NB4 (cell line): ENCODE measurements at regions not wholly inside any gene's neighbourhood (a gene's known extent, or its start where the extent isn't known, plus 50 kb on each side); places are given as distances from the start of the nearest gene placed in this dataset.

ENCODE experiments used
- POLR2A ChIP-seq: IDR thresholded peaks from 2 replicates; pipeline ENCODE4 v1.6.1; 2011; ENCODE audit warnings: mild to moderate bottlenecking; ENCODE audit not compliant: insufficient read length; ENCODE audit errors: extremely low read depth
- TF ChIP-seq, protein P1 (sequence below): IDR thresholded peaks from one replicate; pipeline ENCODE4 v1.5.1; 2012; ENCODE audit warnings: low read depth, low read length

DNA sequence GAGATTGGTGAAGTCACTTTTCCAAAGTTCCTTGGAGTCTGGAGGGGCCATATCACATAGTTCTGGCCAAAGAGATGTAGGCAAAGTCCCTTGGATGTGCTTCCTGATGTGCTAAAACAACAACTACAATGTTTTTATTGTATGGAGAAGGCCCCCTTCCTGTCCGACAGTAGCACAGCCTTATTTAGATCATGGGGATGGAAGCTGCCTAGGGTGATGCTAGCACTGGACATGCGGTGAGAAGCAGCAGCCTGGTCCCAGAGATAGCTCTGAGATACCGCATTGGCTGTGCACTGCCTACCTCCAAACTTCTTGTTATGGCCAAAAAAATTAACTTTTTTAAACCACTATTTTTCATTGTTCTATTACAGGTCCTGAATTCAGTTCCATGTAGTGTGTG, 137.6 kb downstream of the AQP9 start:
- no peak for TF ChIP-seq POLR2A
- TF ChIP-seq, protein P1, sequence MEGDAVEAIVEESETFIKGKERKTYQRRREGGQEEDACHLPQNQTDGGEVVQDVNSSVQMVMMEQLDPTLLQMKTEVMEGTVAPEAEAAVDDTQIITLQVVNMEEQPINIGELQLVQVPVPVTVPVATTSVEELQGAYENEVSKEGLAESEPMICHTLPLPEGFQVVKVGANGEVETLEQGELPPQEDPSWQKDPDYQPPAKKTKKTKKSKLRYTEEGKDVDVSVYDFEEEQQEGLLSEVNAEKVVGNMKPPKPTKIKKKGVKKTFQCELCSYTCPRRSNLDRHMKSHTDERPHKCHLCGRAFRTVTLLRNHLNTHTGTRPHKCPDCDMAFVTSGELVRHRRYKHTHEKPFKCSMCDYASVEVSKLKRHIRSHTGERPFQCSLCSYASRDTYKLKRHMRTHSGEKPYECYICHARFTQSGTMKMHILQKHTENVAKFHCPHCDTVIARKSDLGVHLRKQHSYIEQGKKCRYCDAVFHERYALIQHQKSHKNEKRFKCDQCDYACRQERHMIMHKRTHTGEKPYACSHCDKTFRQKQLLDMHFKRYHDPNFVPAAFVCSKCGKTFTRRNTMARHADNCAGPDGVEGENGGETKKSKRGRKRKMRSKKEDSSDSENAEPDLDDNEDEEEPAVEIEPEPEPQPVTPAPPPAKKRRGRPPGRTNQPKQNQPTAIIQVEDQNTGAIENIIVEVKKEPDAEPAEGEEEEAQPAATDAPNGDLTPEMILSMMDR = no peak
